Urinary bladder (tissue), 3 donors: ENCODE measurements at regions not wholly inside any gene's neighbourhood (a gene's known extent, or its start where the extent isn't known, plus 50 kb on each side); places are given as distances from the start of the nearest gene placed in this dataset.

Experiments used
- DNase-seq: peaks from one replicate; pipeline ENCODE4 v3.0.0-alpha.2; 2015; ENCODE audit errors: extremely low spot score
- H3K27ac ChIP-seq: one replicate; pipeline ENCODE4 v1.5.1; 2013; ENCODE audit warnings: low read depth, mild to moderate bottlenecking, moderate library complexity
- H3K36me3 ChIP-seq: one replicate; pipeline ENCODE4 v1.6.1; 2013; ENCODE audit warnings: mild to moderate bottlenecking, moderate library complexity; ENCODE audit not compliant: insufficient read depth
- H3K4me1 ChIP-seq: one replicate; pipeline ENCODE4 v1.6.1; 2013; ENCODE audit warnings: mild to moderate bottlenecking, moderate library complexity; ENCODE audit not compliant: insufficient read depth
- H3K4me3 ChIP-seq: one replicate; pipeline ENCODE4 v1.5.1; 2013; ENCODE audit warnings: low read depth, low read length
- whole genome bisulfite sequencing: extraction: QIAGEN DNeasy Blood & Tissue Kit; methylation state at CpG from one replicate; pipeline ENCODE4 v1.1.7; 2013; 5-methylcytosine and 5-hydroxymethylcytosine counted together
- donor health status: healthy with polysubstance abuse.
- donor health status: healthy.

DNA sequence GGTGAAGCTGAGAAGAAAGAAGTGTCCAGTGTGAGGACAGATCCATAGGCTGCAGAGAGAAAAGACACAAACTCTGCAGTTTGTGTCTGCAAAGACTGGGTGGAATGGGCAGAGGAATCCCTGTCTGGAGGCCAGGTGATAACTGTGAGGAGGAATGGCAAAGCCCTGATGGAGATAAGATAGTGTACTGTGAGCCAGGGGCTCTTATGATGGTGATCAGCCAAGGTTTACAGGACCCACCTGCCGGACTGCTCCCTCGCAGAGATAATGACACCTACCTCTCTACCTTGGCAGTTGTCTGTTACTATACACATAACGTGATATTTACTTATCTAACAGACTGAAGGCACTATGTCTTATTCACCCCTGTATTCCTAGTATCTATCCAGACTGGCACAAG is 92.6 kb upstream of the ASIC2 start:
- Histone ChIP-seq H3K27ac (no peak overlapping the region), H3K4me1 (no peaks in the 10 kb centered on the region), H3K4me3 (no peak overlapping the region), H3K36me3 (no peaks in the 10 kb centered on the region)
- DNase-seq = no peak
- 49% methylated on average over 3 of the region's 3 CpGs for WGBS

DNA sequence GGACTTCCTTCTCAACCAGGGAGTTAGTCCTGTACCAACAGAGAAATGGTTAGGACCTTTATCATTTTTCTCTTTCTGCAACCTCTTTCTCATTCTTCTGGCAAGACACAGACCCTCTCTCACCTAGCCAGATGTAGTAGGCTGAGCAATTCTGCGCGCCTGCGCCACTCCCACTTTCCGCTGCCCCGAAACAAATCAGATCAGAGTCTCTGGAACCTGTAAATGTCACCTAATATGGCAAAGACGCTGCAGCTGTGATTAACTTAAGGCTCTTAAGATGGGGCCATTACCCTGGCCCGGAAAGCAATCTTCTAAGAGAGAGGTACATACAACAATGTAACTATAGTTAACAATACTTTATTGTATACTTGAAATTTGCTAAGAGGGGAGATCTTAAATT is 94.3 kb upstream of the ASIC2 start:
- Histone ChIP-seq H3K4me3 (no peak overlapping the region), H3K27ac (no peak overlapping the region), H3K4me1 (no peaks in the 10 kb centered on the region), H3K36me3 (no peaks in the 10 kb centered on the region)
- WGBS = 37% methylated on average over 7 of the region's 7 CpGs
- no peak for DNase-seq

DNA sequence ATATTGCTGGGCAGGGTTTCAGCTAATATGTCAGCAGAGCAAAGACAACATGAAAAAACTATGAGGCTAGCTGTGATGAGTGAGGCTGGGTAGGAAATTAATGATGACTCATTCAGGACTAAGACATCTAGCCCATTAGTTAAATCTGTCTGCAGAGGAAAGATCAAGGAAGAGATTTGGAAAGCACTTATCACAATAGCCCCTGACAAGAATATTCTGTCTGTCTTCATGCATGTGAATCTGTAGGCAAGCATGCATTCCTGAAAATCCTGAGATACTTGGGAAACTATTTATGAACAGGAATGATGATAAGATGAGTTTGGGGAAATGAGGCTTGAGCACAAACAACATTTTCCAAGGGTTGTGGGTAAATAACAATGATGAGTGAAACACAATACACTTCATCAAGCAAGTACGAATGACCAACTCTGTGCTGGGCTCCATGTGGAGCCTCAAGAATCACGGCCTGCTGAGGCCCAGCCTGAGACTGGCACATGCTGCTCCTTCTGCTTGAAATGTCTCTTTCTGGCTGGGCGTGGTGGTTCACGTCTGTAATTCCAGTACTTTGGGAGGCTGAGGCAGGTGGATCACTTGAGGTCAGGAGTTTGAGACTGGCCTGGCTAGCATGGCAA is 96.5 kb upstream of the ASIC2 start:
- no peak for DNase-seq
- Histone ChIP-seq H3K27ac (no peak overlapping the region), H3K4me1 (no peaks in the 10 kb centered on the region), H3K36me3 (no peaks in the 10 kb centered on the region), H3K4me3 (no peak overlapping the region)
- 65% methylated on average over 4 of the region's 4 CpGs for WGBS

DNA sequence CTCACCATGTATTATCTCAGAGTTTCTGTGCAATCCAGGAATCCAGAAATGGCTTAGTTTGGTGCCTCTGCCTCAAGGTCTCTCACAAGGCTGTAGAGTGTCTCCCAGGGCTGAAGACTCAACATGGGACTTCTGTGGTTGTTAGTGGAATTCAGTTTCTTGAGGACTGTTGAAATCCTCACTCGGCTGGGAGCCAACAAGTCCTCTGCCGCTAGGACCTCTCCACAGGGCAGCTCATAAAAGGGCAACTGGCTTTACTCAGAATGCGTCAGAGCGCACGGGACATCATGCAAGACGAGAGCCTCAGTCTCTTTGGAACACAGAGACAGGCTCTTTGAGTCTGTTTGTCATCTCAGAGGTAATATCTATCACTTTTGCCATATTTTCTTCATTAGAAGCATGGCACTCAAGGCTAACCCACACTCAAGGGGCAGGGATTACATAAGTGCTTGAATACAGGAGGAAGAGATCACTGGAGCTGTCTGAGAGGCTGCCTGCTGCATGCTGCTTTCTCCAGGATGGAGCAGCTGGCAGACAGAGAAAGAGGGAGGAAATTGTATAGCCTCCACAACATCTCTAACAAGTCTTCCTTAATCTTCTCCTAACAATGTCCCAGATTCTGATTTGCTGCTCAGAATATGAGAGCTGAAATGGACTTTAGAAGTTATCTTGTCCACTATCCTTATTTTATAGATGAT is 97.5 kb upstream of the ASIC2 start:
- 34% methylated on average over 6 of the region's 6 CpGs for whole genome bisulfite sequencing
- Histone ChIP-seq H3K27ac (no peak overlapping the region), H3K36me3 (no peaks in the 10 kb centered on the region)

DNA sequence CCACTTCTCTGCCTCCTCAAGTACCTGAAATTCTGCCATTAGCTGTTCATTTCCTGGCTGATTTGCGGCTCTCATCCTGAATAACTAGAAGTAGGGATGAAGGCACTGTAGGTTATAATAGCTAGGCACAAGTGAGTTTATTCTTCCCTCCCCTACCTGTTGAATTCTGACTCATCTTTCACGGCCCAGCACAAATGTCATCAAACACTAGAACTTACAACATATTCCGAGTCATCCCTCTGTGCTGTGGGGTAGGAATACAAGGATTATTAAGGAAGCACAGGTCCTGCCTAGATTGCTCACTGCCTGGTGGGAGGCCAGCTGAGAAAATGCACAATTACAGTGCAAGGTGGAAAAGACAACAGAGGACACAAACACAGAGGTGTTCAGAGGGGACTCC is 103.7 kb upstream of the ASIC2 start:
- Histone ChIP-seq H3K36me3 (no peaks in the 10 kb centered on the region), H3K4me1 (no peaks in the 10 kb centered on the region), H3K27ac (no peak overlapping the region), H3K4me3 (no peak overlapping the region)
- no peak for DNase-seq
- WGBS = 49% methylated on average over 3 of the region's 3 CpGs

More for the DNA sequence above, 97.5 kb upstream of the ASIC2 start:
- no peak overlapping the region for H3K4me3 ChIP-seq
- no peaks in the 10 kb centered on the region for H3K4me1 ChIP-seq
- DNase-seq = no peak

DNA sequence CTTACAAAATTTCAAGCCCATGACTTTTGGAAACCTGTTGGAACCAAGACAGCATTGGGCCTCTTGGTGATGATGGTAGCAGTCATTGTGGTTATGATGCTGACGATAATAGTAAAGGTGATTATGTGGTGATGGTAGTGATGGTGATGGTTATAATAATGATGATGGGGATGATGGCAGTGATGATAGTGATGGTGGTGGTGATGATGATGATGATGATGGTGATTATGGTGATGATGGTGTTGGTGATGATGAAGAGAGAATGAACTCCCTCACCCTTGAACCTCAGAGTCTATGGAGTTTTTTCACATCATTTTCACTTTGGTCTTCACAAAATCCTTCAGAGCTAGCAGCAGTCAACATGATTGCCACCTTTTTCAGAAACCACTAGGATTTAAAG is 105.3 kb upstream of the ASIC2 start:
- Histone ChIP-seq H3K4me3 (no peak overlapping the region), H3K27ac (no peak overlapping the region), H3K36me3 (no peaks in the 10 kb centered on the region), H3K4me1 (no peaks in the 10 kb centered on the region)
- no peak for DNase-seq
- 96% methylated on average over 1 of the region's 1 CpG for WGBS

DNA sequence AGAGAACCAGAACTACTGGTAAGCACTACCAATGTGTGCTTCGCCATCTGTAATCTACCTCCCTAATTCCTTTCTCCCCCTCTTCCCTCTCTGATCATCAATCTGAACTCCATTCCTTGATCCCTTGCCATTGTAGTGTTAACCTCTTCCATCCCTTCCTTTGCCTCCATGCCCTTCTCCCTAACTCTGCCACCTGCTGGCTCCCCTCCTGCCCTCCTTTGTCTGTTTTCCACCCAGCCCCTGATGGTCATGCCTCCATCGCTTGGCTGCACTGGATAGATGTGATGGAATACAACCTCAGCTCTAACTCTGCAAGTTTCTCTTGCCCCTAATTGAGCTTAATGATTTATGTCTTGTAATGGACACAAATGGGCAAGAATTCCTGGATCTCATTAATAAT is 108.2 kb upstream of the ASIC2 start:
- no peak overlapping the region for H3K4me3 ChIP-seq
- WGBS = 86% methylated on average over 2 of the region's 2 CpGs
- no peaks in the 10 kb centered on the region for H3K36me3 ChIP-seq
- no peak overlapping the region for H3K27ac ChIP-seq
- H3K4me1 ChIP-seq = no peaks in the 10 kb centered on the region
- DNase-seq = no peak

DNA sequence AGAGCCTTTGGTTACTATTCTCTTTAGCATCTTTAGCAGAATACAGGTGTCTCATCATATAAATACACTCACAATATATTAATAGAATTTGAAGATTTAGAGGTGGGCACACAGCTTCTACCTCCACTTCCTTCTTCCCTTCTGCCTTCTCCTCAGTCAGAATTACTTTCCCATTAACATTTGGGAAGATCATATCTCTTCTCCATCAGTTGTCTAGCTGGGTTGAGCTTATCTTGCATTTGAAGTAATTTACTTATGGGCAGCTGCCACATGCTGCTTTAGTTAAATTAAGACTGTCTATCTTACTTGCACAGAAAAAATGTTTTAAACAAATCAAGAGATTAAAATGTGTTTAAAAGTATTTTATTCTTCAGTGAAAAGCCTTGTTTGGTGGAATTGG is 110.1 kb upstream of the ASIC2 start:
- no peak for DNase-seq
- Histone ChIP-seq H3K36me3 (no peaks in the 10 kb centered on the region), H3K4me1 (no peaks in the 10 kb centered on the region), H3K4me3 (no peak overlapping the region), H3K27ac (no peak overlapping the region)

DNA sequence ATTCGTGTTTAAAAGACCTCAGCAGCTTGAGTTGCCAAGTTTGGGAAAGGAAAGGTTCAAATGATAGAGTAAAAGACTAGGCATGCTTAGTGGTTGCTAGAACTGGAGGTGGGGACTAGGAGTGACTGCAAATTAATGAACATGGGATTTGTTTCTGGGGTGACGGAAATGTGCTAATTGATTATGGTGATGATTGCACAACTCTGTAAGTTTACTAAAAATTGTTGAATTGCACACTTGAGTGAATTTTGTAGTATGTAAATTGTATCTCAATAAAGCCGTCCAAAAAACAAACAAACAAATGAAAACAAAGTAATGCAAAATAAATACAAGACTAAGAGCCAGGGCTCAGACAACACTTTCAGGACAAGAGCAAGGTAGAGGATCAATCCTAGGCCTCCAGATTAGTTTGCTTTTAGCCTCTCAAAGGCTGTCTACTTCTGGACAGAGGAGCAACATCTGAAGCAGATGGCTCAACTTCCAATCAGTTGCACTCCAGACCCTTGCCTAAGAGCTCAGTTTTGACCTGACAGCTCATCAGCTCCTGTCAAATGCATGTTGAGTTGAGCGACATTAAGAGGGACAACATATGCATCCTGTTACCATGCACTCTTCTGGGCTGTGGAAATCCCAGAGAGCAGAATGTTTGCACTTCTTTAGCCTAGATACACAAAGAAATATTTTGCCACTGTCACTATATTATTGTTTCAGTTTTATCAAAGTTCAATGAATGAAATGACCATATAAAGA is 111.2 kb upstream of the ASIC2 start:
- DNase-seq = no peak
- no peak overlapping the region for H3K4me3 ChIP-seq
- no peak overlapping the region for H3K27ac ChIP-seq
- no peaks in the 10 kb centered on the region for H3K4me1 ChIP-seq
- 74% methylated on average over 4 of the region's 4 CpGs for WGBS
- H3K36me3 ChIP-seq = no peaks in the 10 kb centered on the region

DNA sequence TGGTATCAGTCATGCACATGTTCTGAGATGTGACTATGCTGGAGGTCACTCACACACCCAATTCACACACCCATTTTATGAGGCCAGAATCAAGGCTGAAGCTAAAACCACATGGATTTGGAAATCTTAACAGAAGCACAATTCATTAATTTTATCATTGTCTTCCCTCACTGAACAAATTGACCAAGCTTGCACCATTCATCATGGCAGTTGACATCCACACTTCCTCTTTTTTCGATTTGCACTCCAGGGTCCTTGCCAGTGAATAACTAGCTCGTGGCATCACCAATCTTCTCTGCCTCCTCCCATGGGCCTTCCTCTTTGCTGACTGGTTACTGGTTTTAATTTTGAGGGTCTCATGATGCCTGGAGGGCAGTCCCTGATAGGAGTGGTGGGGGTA is 123.0 kb upstream of the ASIC2 start:
- Histone ChIP-seq H3K27ac (no peak overlapping the region), H3K36me3 (no peaks in the 10 kb centered on the region), H3K4me3 (no peak overlapping the region), H3K4me1 (no peaks in the 10 kb centered on the region)
- no peak for DNase-seq
- 55% methylated on average over 2 of the region's 2 CpGs for WGBS

DNA sequence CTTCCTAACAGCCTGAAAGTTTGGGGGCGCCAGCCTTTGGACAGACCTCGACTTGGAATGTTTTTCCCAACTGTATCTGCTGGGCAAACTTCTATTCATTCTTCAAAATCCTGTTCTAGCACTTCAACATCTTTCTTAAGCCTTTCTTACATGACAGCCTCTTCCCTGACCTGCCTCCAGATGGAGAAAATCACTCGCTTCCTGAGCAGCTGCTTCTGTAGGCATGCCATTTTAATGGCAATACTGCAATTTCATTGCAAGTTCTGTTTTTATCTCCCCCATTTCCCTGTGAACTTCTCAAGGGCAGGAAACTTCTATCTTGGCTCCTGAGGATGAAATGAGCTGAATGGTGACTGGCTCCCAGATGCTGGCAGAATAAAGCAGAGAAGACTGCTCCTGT is 128.8 kb upstream of the ASIC2 start:
- no peaks in the 10 kb centered on the region for H3K36me3 ChIP-seq
- no peak for DNase-seq
- 68% methylated on average over 3 of the region's 3 CpGs for WGBS

DNA sequence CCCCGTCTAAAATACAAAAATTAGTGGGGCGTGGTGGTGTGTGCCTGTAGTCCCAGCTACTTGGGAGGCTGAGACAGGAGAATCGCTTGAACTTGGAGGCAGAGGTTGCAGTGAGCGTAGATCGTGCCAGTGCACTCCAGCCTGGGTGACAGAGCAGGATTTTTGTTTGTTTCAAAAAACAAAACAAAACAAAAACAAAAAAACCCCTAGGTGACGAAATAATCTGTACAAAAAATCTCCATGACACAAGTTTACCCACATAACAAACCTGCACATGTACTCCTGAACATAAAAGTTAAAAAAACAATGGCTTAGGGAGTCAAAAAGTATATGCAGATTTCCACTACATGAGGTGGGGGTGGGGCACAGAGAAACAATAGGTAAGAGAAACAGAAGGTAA is 140.5 kb upstream of the ASIC2 start:
- Histone ChIP-seq H3K4me1 (no peaks in the 10 kb centered on the region), H3K4me3 (no peak overlapping the region), H3K27ac (no peak overlapping the region), H3K36me3 (no peaks in the 10 kb centered on the region)
- no peak for DNase-seq
- 85% methylated on average over 6 of the region's 6 CpGs for whole genome bisulfite sequencing

More for the DNA sequence above, 128.8 kb upstream of the ASIC2 start:
- no peak overlapping the region for H3K27ac ChIP-seq
- H3K4me1 ChIP-seq = no peaks in the 10 kb centered on the region
- no peak overlapping the region for H3K4me3 ChIP-seq

DNA sequence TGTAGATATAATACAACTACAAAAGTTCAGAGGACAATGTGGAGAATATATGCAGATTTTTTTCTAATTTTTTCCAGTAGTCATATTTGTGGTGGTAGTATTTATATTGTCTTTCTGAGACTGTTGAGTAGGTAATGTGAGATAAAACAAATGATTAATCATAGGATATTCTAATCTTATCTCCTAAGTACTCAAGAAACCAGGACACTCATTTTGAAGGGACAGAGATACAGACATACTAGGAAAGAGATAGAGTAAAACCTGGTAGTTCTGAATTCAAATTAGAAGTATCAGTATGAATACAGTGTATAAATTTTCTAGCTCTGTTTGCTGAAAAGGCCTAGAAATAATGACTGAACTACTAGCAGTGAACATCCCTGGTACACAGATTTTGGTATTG is 141.7 kb upstream of the ASIC2 start:
- no peak for DNase-seq
- Histone ChIP-seq H3K27ac (no peak overlapping the region), H3K36me3 (no peaks in the 10 kb centered on the region), H3K4me3 (no peak overlapping the region), H3K4me1 (no peaks in the 10 kb centered on the region)

DNA sequence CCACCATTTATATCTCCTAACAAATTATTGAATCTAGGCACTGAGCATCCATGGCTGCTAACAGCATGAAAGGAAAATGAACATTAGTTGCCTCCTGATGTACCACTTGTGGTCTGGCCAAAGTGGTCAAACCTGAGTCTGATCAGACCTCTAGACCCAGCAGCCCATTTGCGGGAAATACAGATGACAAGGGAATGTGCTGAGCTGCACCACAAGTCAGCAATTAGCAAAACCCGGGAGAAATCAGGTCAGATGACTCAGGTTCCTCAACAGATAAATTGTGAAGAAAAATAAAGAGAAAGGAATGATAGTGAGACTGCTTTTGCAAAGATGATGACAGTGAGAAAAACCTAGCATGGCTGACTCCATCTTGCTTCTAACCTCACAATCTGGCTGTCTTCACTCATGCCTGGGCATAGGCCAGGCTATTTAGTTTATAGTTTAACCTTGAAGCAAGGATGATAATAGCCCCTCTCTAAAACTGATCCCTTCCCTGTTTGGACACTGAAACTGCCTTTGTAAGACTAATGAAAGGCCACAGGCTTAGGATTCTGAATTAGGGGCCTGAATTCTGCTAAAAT is 142.7 kb upstream of the ASIC2 start:
- H3K4me1 ChIP-seq = no peaks in the 10 kb centered on the region
- H3K4me3 ChIP-seq = no peak overlapping the region
- WGBS = 64% methylated on average over 2 of the region's 2 CpGs
- H3K27ac ChIP-seq = no peak overlapping the region
- DNase-seq = no peak
- no peaks in the 10 kb centered on the region for H3K36me3 ChIP-seq
